Skeletal muscle tissue (tissue), 3 donors: ENCODE measurements at regions not wholly inside any gene's neighbourhood (a gene's known extent, or its start where the extent isn't known, plus 50 kb on each side); places are given as distances from the start of the nearest gene placed in this dataset.

Experiments used
- H3K27ac ChIP-seq: one replicate; pipeline ENCODE4 v1.7.0; 2013; ENCODE audit warnings: mild to moderate bottlenecking, low read depth, low read length, inconsistent platforms
- H3K27me3 ChIP-seq, 3 donors: one replicate each; pipeline ENCODE4 v1.7.0; 2013; ENCODE audit warnings: low read length in 3 of 3; ENCODE audit not compliant: control insufficient read depth in 3 of 3, insufficient read depth in 3 of 3
- H3K36me3 ChIP-seq, 3 donors: one replicate each; pipeline ENCODE4 v1.7.0; 2013; ENCODE audit warnings: low read length in 3 of 3; ENCODE audit not compliant: control insufficient read depth in 3 of 3, insufficient read depth in 3 of 3
- H3K4me1 ChIP-seq, 3 donors: one replicate each; pipeline ENCODE4 v1.7.0; 2013; ENCODE audit warnings: low read length in 3 of 3, mild to moderate bottlenecking in 3 of 3; ENCODE audit not compliant: control insufficient read depth in 3 of 3, insufficient read depth in 3 of 3
- H3K4me3 ChIP-seq, 3 donors: one replicate each; pipeline ENCODE4 v1.7.0; 2013; ENCODE audit warnings: low read length in 3 of 3
- H3K9ac ChIP-seq, 3 donors: one replicate each; pipeline ENCODE4 v1.7.0; 2013; ENCODE audit warnings: low read length in 3 of 3, mild to moderate bottlenecking in 3 of 3, moderate library complexity in 2 of 3, low read depth in 1 of 3
- H3K9me3 ChIP-seq, 3 donors: one replicate each; pipeline ENCODE4 v1.7.0; 2013; ENCODE audit warnings: low read length in 3 of 3; ENCODE audit not compliant: control insufficient read depth in 3 of 3
- donor health status: Osteomylitis.

DNA sequence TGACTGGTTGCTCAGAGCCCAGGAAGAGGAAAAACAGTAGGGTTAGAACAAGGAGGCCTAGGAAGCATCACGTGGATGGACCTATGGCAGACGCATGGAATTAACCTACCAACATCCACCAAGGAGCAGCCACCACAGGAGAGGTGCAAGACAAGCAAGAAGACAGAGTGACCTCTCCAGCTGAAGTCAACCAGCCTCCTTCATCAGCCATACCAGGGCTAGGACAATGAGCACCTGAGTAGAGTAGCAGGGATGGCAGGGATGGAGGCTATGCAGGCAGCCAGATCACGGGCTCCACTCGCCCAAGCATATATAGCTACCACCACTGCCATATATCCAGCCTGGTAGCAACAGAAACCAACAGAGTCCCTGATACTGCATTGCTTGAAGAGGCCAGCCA, 202.1 kb upstream of the B3GAT1 start:
- H3K4me1 ChIP-seq, result no peaks in the 10 kb centered on the region
- no peak overlapping the region for H3K4me3 ChIP-seq
- no peaks in the 10 kb centered on the region for H3K36me3 ChIP-seq
- no peak overlapping the region for H3K27ac ChIP-seq
- no peaks in the 10 kb centered on the region for H3K9me3 ChIP-seq
- no peak overlapping the region for H3K9ac ChIP-seq
- H3K27me3 ChIP-seq, result peaks cover 0 to 11% (median 10%) of the 10 kb centered on the region in 3 donors

GRCh38 chr11:134613646-134614045, 201.6 kb upstream of the B3GAT1 start:
- no peak overlapping the region for H3K9ac ChIP-seq
- H3K4me3 ChIP-seq, result no peak overlapping the region
- peaks cover 0 to 12% (median 10%) of the 10 kb centered on the region in 3 donors for H3K27me3 ChIP-seq
- H3K9me3 ChIP-seq, result no peaks in the 10 kb centered on the region
- no peak overlapping the region for H3K27ac ChIP-seq
- H3K36me3 ChIP-seq, result no peaks in the 10 kb centered on the region
- no peaks in the 10 kb centered on the region for H3K4me1 ChIP-seq

- Histone ChIP-seq H3K4me1 (no peaks in the 10 kb centered on the region), H3K27ac (no peak overlapping the region), H3K27me3 (peaks cover 0 to 21% (median 10%) of the 10 kb centered on the region in 3 donors), H3K36me3 (no peaks in the 10 kb centered on the region), H3K9me3 (no peaks in the 10 kb centered on the region), H3K9ac (no peak overlapping the region), H3K4me3 (no peak overlapping the region)
Observed at GRCh38 chr11:134612140-134613030, 200.3 kb upstream of the B3GAT1 start.

GRCh38 chr11:134611537-134611936, 199.5 kb upstream of the B3GAT1 start:
- Histone ChIP-seq H3K4me3 (no peak overlapping the region), H3K9ac (no peak overlapping the region), H3K36me3 (no peaks in the 10 kb centered on the region), H3K9me3 (no peaks in the 10 kb centered on the region), H3K27ac (no peak overlapping the region), H3K4me1 (no peaks in the 10 kb centered on the region), H3K27me3 (peaks cover 0 to 26% (median 10%) of the 10 kb centered on the region in 3 donors)

GRCh38 chr11:134610116-134610910, 198.3 kb upstream of the B3GAT1 start:
- Histone ChIP-seq H3K36me3 (no peaks in the 10 kb centered on the region), H3K4me3 (no peak overlapping the region), H3K9me3 (no peaks in the 10 kb centered on the region), H3K27me3 (peaks cover 0 to 26% (median 10%) of the 10 kb centered on the region in 3 donors), H3K4me1 (no peaks in the 10 kb centered on the region), H3K9ac (no peak overlapping the region), H3K27ac (no peak overlapping the region)

DNA sequence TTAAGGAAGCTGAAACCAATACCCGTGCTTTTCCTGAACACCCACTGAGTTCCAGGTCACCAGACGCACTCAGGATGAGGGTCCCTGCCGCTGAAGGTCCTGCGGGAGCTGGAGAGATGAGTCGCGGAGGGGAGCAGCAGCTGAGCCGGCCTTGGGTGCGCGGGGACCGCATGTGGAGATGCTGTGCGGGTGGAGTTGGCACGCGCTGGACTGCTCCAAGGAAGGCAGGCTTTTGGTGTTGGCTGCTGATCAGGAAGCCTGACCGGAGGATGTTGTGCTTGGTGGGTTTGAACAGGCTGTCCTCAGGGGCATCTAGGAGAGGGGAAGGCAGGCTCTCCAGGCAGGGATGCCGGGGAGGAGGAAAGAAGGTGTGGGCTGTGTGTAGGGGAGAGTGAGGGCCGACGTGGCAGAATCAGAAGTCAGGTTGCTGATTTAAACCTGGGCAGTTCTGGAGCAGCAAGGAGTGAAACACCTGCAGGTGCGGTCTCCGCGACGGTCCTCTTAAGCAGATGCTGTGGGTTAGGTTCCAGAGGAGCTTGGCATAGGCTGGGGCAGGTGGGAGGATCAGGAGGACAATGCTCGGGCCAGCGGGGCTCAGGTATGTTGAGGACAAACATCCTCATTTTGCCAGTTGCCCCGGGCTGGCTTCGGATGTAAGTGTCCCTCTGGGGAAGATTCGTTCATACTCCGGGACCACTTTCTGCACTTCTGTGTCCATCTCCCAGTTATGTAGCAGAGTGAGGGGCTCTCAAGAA, 197.5 kb upstream of the B3GAT1 start:
- Histone ChIP-seq H3K36me3 (no peaks in the 10 kb centered on the region), H3K4me3 (no peak overlapping the region), H3K27ac (no peak overlapping the region), H3K4me1 (no peaks in the 10 kb centered on the region), H3K9me3 (no peaks in the 10 kb centered on the region), H3K27me3 (peaks cover 0 to 26% (median 10%) of the 10 kb centered on the region in 3 donors), H3K9ac (no peak overlapping the region)

DNA sequence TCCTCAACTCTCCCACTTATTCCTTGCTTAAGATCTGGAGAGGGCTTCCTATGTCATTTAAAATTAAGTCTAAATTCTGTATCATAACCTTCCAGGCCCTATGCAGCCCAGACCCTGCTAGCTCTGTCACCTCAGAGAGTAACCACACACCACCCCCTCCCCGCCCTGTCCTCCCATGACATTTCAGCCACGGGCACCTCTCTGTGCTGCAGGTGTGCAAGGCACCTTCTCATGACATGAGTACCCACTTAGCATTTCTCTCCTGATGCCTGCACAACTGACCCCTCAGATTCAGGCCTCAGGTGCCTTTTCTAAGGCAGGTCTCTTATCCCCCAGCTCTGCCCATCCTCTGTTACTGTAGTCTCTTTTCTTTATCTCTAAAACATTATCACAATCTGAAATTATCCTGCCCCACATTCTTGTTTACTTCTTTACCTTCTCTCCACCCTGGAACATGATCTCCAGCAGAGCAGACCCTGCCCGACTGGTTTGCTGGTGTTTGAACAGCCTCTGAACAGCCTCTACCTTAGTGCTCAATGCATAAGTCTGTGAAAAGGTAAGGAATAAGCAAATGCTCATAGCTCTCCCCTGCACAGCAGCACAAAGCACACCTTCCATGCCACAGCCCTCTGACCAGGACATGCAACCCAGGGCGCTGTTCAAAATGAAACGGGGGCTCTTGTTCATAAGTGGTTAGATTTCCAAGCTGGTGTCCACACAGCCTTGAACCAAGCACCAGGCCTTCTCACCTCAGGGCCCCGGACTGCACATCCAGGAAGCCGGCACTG, 196.1 kb upstream of the B3GAT1 start:
- H3K4me3 ChIP-seq, result no peak overlapping the region
- no peak overlapping the region for H3K9ac ChIP-seq
- H3K9me3 ChIP-seq, result no peaks in the 10 kb centered on the region
- peaks cover 0 to 22% (median 10%) of the 10 kb centered on the region in 3 donors for H3K27me3 ChIP-seq
- no peaks in the 10 kb centered on the region for H3K36me3 ChIP-seq
- no peak overlapping the region for H3K27ac ChIP-seq
- H3K4me1 ChIP-seq, result no peaks in the 10 kb centered on the region

- H3K4me1 ChIP-seq, result no peaks in the 10 kb centered on the region
- H3K27ac ChIP-seq, result no peak overlapping the region
- no peaks in the 10 kb centered on the region for H3K9me3 ChIP-seq
- H3K36me3 ChIP-seq, result no peaks in the 10 kb centered on the region
- H3K9ac ChIP-seq, result no peak overlapping the region
- peaks cover 0 to 21% (median 5%) of the 10 kb centered on the region in 3 donors for H3K27me3 ChIP-seq
- H3K4me3 ChIP-seq, result no peak overlapping the region
Observed at GRCh38 chr11:134606251-134606650, 194.2 kb upstream of the B3GAT1 start.

DNA sequence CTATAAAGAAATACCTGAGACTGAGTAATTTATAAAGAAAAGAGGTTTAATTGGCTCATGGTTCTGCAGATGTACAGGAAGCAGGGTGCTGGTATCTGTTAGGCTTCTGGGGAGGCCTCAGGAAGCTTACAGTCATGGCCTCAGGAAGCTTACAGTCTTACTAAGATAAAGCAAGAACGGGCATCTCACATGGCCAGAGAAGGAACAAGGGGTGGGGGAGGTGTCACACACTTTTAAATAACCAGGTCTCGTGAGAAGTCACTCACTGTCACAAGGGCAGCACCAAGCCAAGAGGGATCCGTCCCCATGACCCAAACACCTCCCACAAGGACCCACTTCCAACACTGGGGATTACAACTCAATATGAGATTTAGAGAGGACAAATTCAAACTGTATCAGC, 192.8 kb upstream of the B3GAT1 start:
- peaks cover 0 to 15% (median 0%) of the 10 kb centered on the region in 3 donors for H3K27me3 ChIP-seq
- H3K4me1 ChIP-seq, result no peaks in the 10 kb centered on the region
- H3K4me3 ChIP-seq, result no peak overlapping the region
- H3K27ac ChIP-seq, result no peak overlapping the region
- H3K9ac ChIP-seq, result no peak overlapping the region
- no peaks in the 10 kb centered on the region for H3K9me3 ChIP-seq
- no peaks in the 10 kb centered on the region for H3K36me3 ChIP-seq
